Glutamatergic neuron (in vitro differentiated cells): ENCODE measurements at regions not wholly inside any gene's neighbourhood (a gene's known extent, or its start where the extent isn't known, plus 50 kb on each side); places are given as distances from the start of the nearest gene placed in this dataset.

Source experiments
- DNase-seq: peaks from one replicate; pipeline ENCODE4 v3.0.0; 2022
- H3K27ac Mint-ChIP-seq: one replicate; pipeline ENCODE4 v1.8.0; 2020; ENCODE audit warnings: mild to moderate bottlenecking, mixed read lengths, inconsistent platforms; ENCODE audit not compliant: unreplicated experiment
- H3K27me3 Mint-ChIP-seq: one replicate; pipeline ENCODE4 v1.8.0; 2020; ENCODE audit warnings: mild to moderate bottlenecking, moderate library complexity, mixed read lengths, inconsistent platforms; ENCODE audit not compliant: unreplicated experiment
- H3K36me3 Mint-ChIP-seq: one replicate; pipeline ENCODE4 v1.8.0; 2020; ENCODE audit warnings: mild to moderate bottlenecking, mixed read lengths, inconsistent platforms; ENCODE audit not compliant: unreplicated experiment
- H3K4me1 Mint-ChIP-seq: one replicate; pipeline ENCODE4 v1.8.0; 2020; ENCODE audit warnings: mild to moderate bottlenecking, low read depth, mixed read lengths, inconsistent platforms; ENCODE audit not compliant: unreplicated experiment
- H3K4me3 Mint-ChIP-seq: one replicate; pipeline ENCODE4 v1.8.0; 2020; ENCODE audit warnings: mild to moderate bottlenecking, mixed read lengths, inconsistent platforms; ENCODE audit not compliant: unreplicated experiment
- H3K9me3 Mint-ChIP-seq: one replicate; pipeline ENCODE4 v1.8.0; 2020; ENCODE audit warnings: mild to moderate bottlenecking, moderate library complexity, mixed read lengths, inconsistent platforms; ENCODE audit not compliant: unreplicated experiment
- TF ChIP-seq, protein P1 (sequence below): fragments of 200-600 bp; sonication (generic); IDR thresholded peaks from one replicate; pipeline ENCODE4 v1.5.0; 2021; ENCODE audit not compliant: partially characterized antibody, unreplicated experiment

DNA sequence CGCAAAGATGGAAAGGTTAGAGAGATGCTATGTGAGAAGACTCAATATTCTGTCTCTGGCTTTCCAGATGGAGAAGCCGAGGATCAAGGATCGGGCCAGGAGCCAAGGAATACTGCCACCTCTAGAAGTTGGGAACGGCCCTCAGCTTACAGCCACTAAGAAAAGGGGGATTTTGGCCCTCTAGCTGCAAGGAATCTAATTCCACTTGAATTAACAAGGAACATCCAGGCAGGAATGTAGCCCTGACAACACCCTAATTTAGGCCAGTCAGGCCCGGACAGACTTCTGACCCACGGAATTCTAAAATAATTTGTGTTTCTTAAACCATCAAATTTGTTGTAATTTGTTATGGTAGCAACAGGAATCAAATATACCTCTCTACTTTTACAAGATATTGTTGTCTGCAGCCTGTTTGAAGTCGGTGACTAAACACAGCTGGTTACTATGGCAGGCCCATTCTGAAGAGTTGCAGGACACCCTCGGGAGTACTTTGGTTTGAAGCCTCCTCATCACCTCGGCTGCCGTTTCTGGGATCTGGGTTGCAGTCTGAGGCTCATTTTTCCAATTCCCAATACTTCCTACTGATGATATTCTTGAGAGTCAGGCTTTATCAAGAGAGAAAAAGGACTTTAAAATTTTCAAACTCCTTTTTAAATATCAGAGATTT lies 1131.2 kb downstream of the TSN start:
- H3K27ac Mint-ChIP-seq = no peak overlapping the region
- H3K9me3 Mint-ChIP-seq = no peaks in the 10 kb centered on the region
- H3K4me1 Mint-ChIP-seq = peaks cover 6% of the 10 kb centered on the region

DNA sequence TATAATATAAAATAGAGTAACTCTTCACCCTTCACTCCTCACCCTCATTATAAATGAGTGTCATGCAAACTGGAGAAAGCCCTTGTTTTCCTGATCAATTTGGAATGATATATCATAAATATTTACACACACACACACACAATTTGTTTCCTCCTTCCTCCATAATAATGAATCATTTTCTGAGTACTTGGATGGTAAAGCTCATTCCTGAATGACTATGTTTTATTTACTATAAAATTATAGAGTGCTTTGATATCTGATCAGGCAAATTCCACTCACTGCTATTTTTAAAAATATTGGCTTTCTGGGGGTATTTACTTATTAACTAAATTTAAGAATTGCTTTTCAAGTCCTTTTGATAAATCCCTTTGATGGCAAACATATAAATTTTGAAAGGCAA lies 1125.5 kb upstream of the CNTNAP5 start:
- DNase-seq = no peak
- Mint-ChIP-seq H3K27me3 (no peaks in the 10 kb centered on the region), H3K27ac (no peak overlapping the region), H3K4me3 (no peak overlapping the region), H3K9me3 (peaks cover 3% of the 10 kb centered on the region), H3K4me1 (peaks cover 5% of the 10 kb centered on the region), H3K36me3 (no peaks in the 10 kb centered on the region)
- TF ChIP-seq, protein P1, sequence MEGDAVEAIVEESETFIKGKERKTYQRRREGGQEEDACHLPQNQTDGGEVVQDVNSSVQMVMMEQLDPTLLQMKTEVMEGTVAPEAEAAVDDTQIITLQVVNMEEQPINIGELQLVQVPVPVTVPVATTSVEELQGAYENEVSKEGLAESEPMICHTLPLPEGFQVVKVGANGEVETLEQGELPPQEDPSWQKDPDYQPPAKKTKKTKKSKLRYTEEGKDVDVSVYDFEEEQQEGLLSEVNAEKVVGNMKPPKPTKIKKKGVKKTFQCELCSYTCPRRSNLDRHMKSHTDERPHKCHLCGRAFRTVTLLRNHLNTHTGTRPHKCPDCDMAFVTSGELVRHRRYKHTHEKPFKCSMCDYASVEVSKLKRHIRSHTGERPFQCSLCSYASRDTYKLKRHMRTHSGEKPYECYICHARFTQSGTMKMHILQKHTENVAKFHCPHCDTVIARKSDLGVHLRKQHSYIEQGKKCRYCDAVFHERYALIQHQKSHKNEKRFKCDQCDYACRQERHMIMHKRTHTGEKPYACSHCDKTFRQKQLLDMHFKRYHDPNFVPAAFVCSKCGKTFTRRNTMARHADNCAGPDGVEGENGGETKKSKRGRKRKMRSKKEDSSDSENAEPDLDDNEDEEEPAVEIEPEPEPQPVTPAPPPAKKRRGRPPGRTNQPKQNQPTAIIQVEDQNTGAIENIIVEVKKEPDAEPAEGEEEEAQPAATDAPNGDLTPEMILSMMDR = no peak

More for the DNA sequence above, 1131.2 kb downstream of the TSN start:
- Mint-ChIP-seq H3K4me3 (no peak overlapping the region), H3K36me3 (no peaks in the 10 kb centered on the region), H3K27me3 (no peaks in the 10 kb centered on the region)
- TF ChIP-seq, protein P1 = no peak
- peak; percentile 23 for DNase-seq

DNA sequence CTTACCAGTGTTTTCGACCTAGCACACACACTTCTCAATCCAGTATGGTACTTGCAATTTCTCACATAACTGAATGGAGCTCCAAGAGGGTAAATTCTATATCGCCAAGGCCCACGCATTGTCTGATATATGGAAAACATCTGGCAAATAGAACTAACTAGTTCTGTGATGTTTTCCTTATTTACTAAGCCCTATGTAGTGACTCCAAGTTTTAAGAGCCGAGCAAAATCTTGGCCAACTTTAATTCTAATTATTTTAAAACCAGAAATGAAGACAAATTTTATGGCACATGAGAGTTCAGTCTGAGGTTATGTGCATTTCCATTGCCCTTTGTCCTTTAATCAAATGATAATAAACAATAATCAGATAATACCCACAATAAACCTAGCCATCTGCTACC lies 1119.7 kb upstream of the CNTNAP5 start:
- Mint-ChIP-seq H3K4me3 (no peak overlapping the region), H3K27ac (no peak overlapping the region), H3K4me1 (peaks cover 5% of the 10 kb centered on the region), H3K36me3 (no peaks in the 10 kb centered on the region), H3K27me3 (no peaks in the 10 kb centered on the region), H3K9me3 (peaks cover 3% of the 10 kb centered on the region)
- no peak for DNase-seq
- TF ChIP-seq, protein P1 = no peak

DNA sequence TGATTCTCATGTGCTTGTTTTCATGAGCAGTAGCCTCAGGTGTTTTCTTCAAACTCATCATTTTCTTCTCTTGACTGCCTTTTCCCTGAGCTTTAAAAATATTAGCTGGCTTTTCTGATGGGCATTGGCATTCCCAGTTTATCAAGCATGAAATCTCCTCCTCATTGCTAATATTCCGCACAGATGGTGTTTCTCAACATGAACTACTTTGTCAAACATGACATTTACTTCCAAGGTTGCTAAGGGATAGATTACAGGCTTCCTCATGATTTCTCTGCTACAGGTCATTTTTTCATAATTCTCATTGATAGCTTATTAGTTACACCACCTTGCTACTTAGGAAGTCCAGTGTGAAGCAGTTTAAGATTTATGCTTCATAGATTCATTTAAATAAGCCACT lies 1116.9 kb upstream of the CNTNAP5 start:
- no peak for DNase-seq
- TF ChIP-seq, protein P1 = no peak

DNA sequence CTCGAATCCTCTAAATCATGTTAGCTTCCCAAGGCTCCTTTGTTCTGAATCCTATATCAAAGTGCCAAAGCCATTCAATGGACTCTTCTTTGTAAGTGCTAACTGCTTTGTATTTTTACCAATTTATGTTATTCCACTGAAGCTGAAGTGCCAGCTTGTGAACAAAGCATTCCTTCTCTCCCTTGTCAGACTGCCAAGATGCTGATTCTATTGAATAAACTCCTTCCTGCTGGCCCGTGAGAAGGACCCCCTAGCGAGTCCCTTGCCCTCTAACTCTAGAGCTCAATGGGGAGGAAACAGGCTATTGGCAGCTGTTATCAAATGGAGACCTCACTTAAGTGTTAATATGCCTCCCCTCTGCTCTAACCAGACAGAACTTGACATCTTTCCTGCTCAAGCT lies 1097.9 kb upstream of the CNTNAP5 start:
- peaks cover 7% of the 10 kb centered on the region for H3K9me3 Mint-ChIP-seq
- no peaks in the 10 kb centered on the region for H3K27me3 Mint-ChIP-seq
- H3K36me3 Mint-ChIP-seq = peaks cover 19% of the 10 kb centered on the region
- H3K27ac Mint-ChIP-seq = no peak overlapping the region
- no peak overlapping the region for H3K4me3 Mint-ChIP-seq
- TF ChIP-seq, protein P1 = no peak
- no peak for DNase-seq
- H3K4me1 Mint-ChIP-seq = no peaks in the 10 kb centered on the region

More for the DNA sequence above, 1116.9 kb upstream of the CNTNAP5 start:
- no peaks in the 10 kb centered on the region for H3K36me3 Mint-ChIP-seq
- no peak overlapping the region for H3K27ac Mint-ChIP-seq
- H3K27me3 Mint-ChIP-seq = no peaks in the 10 kb centered on the region
- H3K4me1 Mint-ChIP-seq = peaks cover 5% of the 10 kb centered on the region
- H3K4me3 Mint-ChIP-seq = no peak overlapping the region
- peaks cover 3% of the 10 kb centered on the region for H3K9me3 Mint-ChIP-seq
